ENCODE measurements at regions not wholly inside any gene's neighbourhood (a gene's known extent, or its start where the extent isn't known, plus 50 kb on each side); places are given as distances from the start of the nearest gene placed in this dataset.
A peak's percentile ranks its signal among the peaks of the same experiment; 100 is the strongest.

DNA sequence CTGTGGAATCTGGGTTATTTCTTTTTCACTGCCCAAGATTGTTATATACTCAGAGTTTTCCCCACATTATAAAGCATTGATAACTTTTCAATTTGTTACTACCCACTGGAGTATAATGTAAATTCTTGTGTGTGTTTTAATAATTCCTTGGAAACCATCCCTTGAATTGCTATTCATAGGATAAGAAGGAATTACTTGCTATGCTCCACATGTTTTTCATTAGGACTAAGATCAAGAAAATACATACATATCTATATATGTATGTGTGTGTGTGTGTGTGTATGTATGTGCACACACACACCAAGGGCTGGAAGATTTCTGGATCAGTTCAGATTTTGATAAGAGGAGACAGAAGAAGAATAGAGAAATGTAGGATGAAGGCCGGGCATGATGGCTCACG, 206.4 kb upstream of the JADE1 start:
- TF ChIP-seq CTCF (IDR thresholded peaks at IDR 0.05; ENCODE audit: insufficient read depth, low read depth, low read length): no peak
- H3K4me3 ChIP-seq (ENCODE audit: low read depth, low read length): no peak overlapping the region
- no peak for DNase-seq (ENCODE audit: low read depth)

GRCh38 chr4:128601991-128602695, 207.4 kb upstream of the JADE1 start:
- H3K4me3 ChIP-seq (ENCODE audit: low read depth, low read length): no peak overlapping the region
- no peak for TF ChIP-seq CTCF (IDR thresholded peaks at IDR 0.05; ENCODE audit: insufficient read depth, low read depth, low read length)
- peak; percentile 52 for DNase-seq (ENCODE audit: low read depth)

DNA sequence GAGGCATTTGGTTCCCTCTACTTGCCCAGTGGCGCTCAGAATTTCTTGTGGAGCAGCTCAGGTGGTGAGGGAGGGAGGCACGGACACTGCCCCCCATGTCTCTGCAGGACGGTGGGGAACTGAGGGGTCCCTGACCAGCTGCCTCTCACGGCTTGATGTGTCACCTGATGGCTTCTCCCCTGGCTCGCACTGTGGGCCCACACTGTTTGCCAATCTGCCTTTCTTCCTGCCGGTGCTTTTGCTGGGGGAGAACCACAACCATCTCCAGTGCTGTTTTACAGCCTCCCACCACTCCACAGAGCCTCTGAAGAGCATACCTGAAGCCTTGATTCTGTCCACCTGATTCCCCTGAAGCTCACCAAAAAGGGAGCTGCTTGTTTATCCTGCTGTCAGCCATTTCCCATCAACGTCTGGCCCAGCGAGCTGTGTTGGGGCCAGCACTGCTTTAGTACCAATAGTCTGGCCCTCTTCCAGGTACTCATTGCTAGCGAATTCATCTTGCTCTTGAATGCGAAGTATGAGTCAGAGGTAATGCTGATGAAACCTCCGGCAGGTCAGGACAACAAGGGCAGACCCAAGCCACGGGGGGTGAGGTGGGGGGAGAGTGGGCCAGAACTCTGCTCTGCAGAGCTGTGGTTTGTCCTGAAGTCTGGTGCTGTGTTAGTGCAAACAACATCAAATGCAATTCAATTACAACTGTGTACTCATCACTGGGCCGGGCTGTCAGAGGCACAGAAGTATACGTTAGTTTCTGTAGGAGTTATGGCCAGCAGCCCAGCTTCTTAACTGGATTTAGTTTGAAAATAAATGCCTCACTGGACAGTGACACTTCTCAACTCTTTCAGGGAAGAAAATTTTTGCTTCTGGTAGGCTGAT, 208.3 kb upstream of the JADE1 start:
- no peak for TF ChIP-seq CTCF (IDR thresholded peaks at IDR 0.05; ENCODE audit: insufficient read depth, low read depth, low read length)
- DNase-seq (ENCODE audit: low read depth): peak; percentile 97
- H3K4me3 ChIP-seq (ENCODE audit: low read depth, low read length): no peak overlapping the region

DNA sequence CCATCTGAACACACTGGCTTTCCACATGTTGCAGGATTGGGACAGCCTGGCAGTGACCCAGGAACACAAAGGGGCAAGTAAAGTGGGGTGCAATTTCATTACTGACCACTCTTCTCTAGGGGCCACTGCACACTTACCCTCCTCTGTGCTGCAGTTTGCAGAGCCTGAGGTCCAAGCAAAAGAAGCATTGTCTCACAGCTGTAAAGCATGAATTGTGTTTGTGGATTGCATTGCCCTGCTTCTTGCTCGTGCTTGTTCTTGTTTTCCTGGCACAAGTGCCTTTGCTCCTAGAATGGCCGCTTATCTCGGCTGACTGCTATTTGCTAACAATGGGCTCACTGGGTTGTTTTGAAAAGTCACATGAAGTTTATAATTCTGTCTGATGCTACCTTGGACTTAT, 209.1 kb upstream of the JADE1 start:
- no peak overlapping the region for H3K4me3 ChIP-seq (ENCODE audit: low read depth, low read length)
- TF ChIP-seq CTCF (IDR thresholded peaks at IDR 0.05; ENCODE audit: insufficient read depth, low read depth, low read length): no peak
- no peak for DNase-seq (ENCODE audit: low read depth)

GRCh38 chr4:128597500-128597899, 212.0 kb upstream of the JADE1 start:
- DNase-seq (ENCODE audit: low read depth): no peak
- no peak overlapping the region for H3K4me3 ChIP-seq (ENCODE audit: low read depth, low read length)
- TF ChIP-seq CTCF (IDR thresholded peaks at IDR 0.05; ENCODE audit: insufficient read depth, low read depth, low read length): no peak

GRCh38 chr4:128596853-128597252, 212.6 kb upstream of the JADE1 start:
- no peak overlapping the region for H3K4me3 ChIP-seq (ENCODE audit: low read depth, low read length)
- DNase-seq (ENCODE audit: low read depth): peak; percentile 48
- TF ChIP-seq CTCF (IDR thresholded peaks at IDR 0.05; ENCODE audit: insufficient read depth, low read depth, low read length): no peak
